ENCODE measurements at regions not wholly inside any gene's neighbourhood (a gene's known extent, or its start where the extent isn't known, plus 50 kb on each side); places are given as distances from the start of the nearest gene placed in this dataset.

DNA sequence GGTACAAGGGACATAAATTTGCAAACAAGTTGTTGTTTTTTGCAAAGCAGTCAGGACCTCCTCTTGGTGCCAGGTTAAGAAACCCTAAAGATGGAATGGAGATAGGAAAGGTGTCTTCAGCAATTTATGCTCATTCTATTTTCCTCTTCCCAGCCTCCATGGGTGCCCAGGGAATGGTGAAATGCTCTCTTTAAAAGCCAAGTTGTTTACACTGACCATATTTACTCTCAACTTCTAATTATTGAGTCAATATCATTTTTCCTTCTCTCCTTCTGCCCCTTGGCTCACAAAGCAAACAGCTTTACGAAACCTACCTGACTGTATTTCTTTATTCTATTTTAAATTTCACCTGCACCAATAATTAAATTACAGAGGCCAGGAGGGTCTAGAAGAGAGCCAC, 138.5 kb upstream of the IRX3 start:
- no peak for DNase-seq (ENCODE audit: low read depth)

DNA sequence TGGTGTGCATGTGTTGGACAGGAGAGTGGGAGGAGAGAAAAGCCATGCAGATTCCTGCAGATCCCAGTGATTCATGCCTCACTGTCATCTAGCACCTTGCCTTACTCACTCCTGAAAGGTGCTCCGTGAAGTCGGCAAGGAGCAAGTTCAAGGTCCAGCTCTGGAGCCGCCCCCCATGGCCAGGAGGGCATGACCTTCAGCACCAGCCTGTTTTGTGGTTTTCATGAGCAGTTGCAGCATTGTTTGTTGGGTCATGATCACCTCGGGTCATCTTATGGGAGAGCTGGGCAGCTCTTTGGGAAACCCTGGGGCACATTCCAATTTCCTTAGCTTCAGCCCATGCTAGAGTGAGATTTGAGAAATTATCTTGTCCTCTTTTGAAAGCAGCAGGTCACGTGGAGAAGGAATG, 137.5 kb upstream of the IRX3 start:
- no peak for DNase-seq (ENCODE audit: low read depth)
- TF ChIP-seq, protein P1, sequence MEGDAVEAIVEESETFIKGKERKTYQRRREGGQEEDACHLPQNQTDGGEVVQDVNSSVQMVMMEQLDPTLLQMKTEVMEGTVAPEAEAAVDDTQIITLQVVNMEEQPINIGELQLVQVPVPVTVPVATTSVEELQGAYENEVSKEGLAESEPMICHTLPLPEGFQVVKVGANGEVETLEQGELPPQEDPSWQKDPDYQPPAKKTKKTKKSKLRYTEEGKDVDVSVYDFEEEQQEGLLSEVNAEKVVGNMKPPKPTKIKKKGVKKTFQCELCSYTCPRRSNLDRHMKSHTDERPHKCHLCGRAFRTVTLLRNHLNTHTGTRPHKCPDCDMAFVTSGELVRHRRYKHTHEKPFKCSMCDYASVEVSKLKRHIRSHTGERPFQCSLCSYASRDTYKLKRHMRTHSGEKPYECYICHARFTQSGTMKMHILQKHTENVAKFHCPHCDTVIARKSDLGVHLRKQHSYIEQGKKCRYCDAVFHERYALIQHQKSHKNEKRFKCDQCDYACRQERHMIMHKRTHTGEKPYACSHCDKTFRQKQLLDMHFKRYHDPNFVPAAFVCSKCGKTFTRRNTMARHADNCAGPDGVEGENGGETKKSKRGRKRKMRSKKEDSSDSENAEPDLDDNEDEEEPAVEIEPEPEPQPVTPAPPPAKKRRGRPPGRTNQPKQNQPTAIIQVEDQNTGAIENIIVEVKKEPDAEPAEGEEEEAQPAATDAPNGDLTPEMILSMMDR (IDR thresholded peaks at IDR 0.05; ENCODE audit: low read depth, low read length, missing control alignments): no peak
- no peak overlapping the region for H3K4me3 ChIP-seq (ENCODE audit: low read depth, low read length)

More for the DNA sequence above, 138.5 kb upstream of the IRX3 start:
- TF ChIP-seq, protein P1 (IDR thresholded peaks at IDR 0.05; ENCODE audit: low read depth, low read length, missing control alignments): no peak
- H3K4me3 ChIP-seq (ENCODE audit: low read depth, low read length): no peak overlapping the region

DNA sequence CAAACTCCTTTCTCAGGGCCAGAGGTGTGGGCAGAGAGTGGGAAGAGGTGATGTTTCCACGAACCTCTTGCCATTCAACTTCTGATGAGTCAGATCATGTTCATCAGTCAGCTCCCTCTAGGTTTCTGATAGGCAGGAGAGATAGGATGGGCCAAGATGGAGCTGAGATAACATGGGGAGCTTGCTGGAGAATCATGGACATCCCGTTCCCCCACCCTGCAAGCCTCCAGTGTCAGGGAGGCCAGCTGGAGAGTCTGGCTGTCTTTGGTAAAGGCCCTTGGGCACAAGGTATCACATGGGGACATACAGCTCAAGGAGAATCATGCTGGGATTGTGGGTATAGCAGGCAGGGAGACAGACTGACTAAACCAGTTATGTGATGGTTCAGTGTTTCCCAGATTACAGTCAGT, 136.0 kb upstream of the IRX3 start:
- TF ChIP-seq, protein P1 (IDR thresholded peaks at IDR 0.05; ENCODE audit: low read depth, low read length, missing control alignments): no peak
- DNase-seq (ENCODE audit: low read depth): no peak
- H3K4me3 ChIP-seq (ENCODE audit: low read depth, low read length): no peak overlapping the region

DNA sequence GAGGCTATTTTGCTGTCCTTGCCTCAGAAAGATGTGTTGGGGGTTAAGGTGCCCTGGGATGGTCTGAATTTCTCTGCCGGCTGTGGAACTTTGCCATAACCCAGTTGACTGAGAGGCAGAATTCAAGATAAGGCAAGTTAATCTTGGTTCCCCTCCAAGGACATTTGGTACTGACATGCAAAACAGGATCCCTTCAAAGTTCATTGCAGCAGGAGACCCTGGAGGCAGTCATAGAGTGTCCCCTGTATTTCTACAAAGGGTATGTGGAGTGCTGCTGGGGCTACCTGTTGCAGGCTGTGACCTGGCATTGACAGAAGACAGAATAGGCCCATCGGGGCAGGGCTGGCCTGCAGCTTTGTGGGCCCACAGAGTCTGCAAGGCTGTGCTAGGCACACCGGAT, 135.6 kb upstream of the IRX3 start:
- no peak for DNase-seq (ENCODE audit: low read depth)
- no peak overlapping the region for H3K4me3 ChIP-seq (ENCODE audit: low read depth, low read length)
- TF ChIP-seq, protein P1 (IDR thresholded peaks at IDR 0.05; ENCODE audit: low read depth, low read length, missing control alignments): no peak

DNA sequence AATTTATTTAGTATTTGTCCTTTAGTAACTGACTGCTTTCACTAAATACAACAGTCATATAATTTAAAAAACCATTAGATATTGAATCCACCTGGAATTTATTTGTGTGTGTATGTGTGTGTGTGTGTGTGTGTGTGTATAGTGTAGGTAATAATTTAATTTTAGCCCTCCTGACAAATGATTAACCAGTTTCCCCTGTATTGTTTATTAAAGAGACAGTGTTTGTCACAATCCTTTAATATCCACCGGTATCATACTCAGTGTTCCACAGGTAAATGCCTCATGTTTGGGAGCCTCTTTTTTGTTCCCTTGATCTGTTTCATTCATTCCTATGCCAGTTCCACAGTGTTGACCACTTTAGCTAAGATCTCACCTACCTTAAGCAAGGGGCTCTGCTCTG, 134.6 kb upstream of the IRX3 start:
- TF ChIP-seq, protein P1 (IDR thresholded peaks at IDR 0.05; ENCODE audit: low read depth, low read length, missing control alignments): no peak
- no peak for DNase-seq (ENCODE audit: low read depth)
- H3K4me3 ChIP-seq (ENCODE audit: low read depth, low read length): no peak overlapping the region

DNA sequence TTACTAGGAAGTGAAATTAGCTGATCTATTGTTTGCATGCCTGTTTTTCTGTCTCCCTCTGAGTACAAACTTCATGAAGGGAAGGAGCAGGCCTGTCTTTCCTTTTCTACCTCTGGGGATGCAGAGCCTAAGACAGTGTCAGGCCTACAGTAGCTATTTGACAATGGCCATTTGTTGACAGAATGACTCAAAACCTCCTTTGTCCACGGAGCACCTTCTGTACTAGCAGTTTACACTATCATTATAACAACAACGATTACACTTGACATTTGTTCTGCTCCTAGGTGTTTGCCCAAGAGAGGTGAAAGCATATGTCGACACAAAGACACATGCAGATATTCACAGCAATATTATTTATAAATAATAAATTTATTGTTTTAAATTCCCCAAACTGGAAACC, 132.3 kb upstream of the IRX3 start:
- TF ChIP-seq, protein P1 (IDR thresholded peaks at IDR 0.05; ENCODE audit: low read depth, low read length, missing control alignments): no peak
- no peak overlapping the region for H3K4me3 ChIP-seq (ENCODE audit: low read depth, low read length)
- no peak for DNase-seq (ENCODE audit: low read depth)

DNA sequence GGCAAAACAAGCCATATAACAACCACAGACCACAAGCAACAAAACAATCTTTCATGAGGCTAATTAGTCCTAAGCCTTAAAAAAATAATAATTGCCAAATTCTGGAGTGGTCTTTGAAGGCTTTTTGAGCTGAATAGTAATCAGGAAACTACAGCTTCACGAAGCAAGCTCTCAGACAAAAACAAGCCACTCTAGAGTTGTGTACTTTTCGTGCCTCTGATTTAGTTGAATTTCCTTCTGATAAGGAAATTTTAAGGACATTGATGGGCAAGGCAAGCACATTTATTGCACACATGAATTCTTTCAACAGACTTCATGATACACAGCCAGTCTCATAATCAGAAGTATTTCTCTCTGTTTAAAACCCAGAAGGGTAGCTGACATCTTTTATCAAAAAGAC, 130.8 kb upstream of the IRX3 start:
- TF ChIP-seq, protein P1 (IDR thresholded peaks at IDR 0.05; ENCODE audit: low read depth, low read length, missing control alignments): no peak
- no peak overlapping the region for H3K4me3 ChIP-seq (ENCODE audit: low read depth, low read length)
- no peak for DNase-seq (ENCODE audit: low read depth)

Measured in GM12864 (cell line).